Lung (tissue), 11 donors: ENCODE measurements at regions not wholly inside any gene's neighbourhood (a gene's known extent, or its start where the extent isn't known, plus 50 kb on each side); places are given as distances from the start of the nearest gene placed in this dataset.
A peak's percentile ranks its signal among the peaks of the same experiment; 100 is the strongest.

Source experiments
- ATAC-seq: fragments of 200-7000 bp; cut with Tn5 transposase; one replicate; pipeline ENCODE4 v1.9.1; 2020; ENCODE audit warnings: moderate number of reproducible peaks; ENCODE audit not compliant: insufficient read depth, low FRiP score
- DNase-seq, 3 donors: peaks; one replicate each; pipeline ENCODE4 v3.0.0-alpha.2; 2013 to 2017
- H3K27ac ChIP-seq, 2 donors: one replicate each; pipeline ENCODE4 v1.5.1; 2013; ENCODE audit warnings: mild to moderate bottlenecking in 2 of 2, moderate library complexity in 2 of 2, control low read depth in 1 of 2, inconsistent platforms in 1 of 2, low read depth in 1 of 2, low read length in 1 of 2
- H3K27me3 ChIP-seq, 3 donors: one replicate each; pipeline ENCODE4 v1.5.1; 2013; ENCODE audit warnings: low read length in 2 of 3; ENCODE audit not compliant: control insufficient read depth in 3 of 3, insufficient read depth in 3 of 3
- H3K36me3 ChIP-seq, 4 donors: one replicate each; pipeline ENCODE4 v1.5.1; 2013; ENCODE audit warnings: low read length in 4 of 4, mild to moderate bottlenecking in 1 of 4, moderate library complexity in 1 of 4; ENCODE audit not compliant: control insufficient read depth in 4 of 4, insufficient read depth in 4 of 4
- H3K4me1 ChIP-seq, 5 donors: one replicate each; pipeline ENCODE4 v1.5.1; 2013; ENCODE audit warnings: low read length in 5 of 5, mild to moderate bottlenecking in 2 of 5, moderate library complexity in 1 of 5; ENCODE audit not compliant: control insufficient read depth in 5 of 5, insufficient read depth in 5 of 5
- H3K4me3 ChIP-seq: one replicate; pipeline ENCODE4 v1.5.1; 2013; ENCODE audit warnings: mild to moderate bottlenecking, control low read depth, moderate library complexity
- H3K9ac ChIP-seq, 2 donors: one replicate each; pipeline ENCODE4 v1.5.1; 2013; ENCODE audit warnings: low read length in 2 of 2, control low read depth in 1 of 2; ENCODE audit not compliant: insufficient read depth in 1 of 2
- H3K9me3 ChIP-seq, 4 donors: one replicate each; pipeline ENCODE4 v1.5.1; 2013; ENCODE audit warnings: low read length in 3 of 4, mild to moderate bottlenecking in 1 of 4, moderate library complexity in 1 of 4; ENCODE audit not compliant: control insufficient read depth in 4 of 4, insufficient read depth in 3 of 4
- WGBS, 2 donors: extraction: QIAGEN DNeasy Blood & Tissue Kit; methylation state at CpG; one replicate each; pipeline ENCODE4 v1.1.7; 2013; 5-methylcytosine and 5-hydroxymethylcytosine counted together
- TF ChIP-seq, protein P1 (sequence below): IDR thresholded peaks from 2 replicates; pipeline ENCODE4 v1.5.1; 2012; ENCODE audit warnings: mild to moderate bottlenecking; ENCODE audit errors: control extremely low read depth, extremely low read depth
- donor health status: control.
- donor health status: control.
- donor health status: Bipolar disorder and iron deficiency.
- donor health status: healthy.
- donor health status: DM: yes; HTN: yes; CAD: no.

DNA sequence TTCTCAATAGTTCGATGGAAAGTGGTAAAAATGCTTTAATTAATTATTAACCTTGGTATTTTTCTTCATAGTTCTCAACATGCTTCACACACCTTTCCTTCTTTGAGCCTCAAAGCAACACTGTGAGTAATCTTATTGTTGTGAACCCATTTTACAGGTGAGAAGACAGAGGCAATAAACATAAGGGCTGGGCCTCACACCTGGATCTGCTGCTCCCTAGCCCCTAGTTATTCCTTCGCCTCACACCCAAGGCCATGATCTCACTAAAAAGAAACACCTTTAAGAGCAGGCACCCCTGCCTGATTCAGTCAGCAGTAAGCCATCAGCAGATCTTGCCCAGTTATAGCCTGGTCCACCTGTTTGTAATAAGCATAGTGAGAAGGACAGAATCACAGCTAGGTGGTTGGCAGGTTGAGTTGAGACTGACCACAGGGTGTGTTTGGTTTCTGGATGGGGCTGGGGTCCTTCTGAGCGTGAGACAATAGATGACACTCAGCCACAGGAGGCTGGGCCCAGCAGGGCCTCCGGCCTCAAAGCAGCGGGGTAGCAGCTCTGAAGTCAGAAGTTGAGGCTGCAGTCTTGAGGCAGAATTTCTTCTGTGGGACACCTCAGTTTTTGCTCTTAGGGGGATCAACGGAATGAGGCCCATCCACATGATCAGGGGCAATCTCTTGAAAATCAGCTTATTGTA lies 203.9 kb downstream of the RHOU start:
- DNase-seq = no peak
- Histone ChIP-seq H3K9ac (no peak overlapping the region), H3K27me3 (no peaks in the 10 kb centered on the region), H3K4me3 (no peak overlapping the region), H3K36me3 (no peaks in the 10 kb centered on the region), H3K4me1 (peaks cover 0 to 33% (median 19%) of the 10 kb centered on the region in 5 donors), H3K9me3 (no peaks in the 10 kb centered on the region), H3K27ac (no peak overlapping the region)
- no peak for ATAC-seq
- TF ChIP-seq, protein P1, sequence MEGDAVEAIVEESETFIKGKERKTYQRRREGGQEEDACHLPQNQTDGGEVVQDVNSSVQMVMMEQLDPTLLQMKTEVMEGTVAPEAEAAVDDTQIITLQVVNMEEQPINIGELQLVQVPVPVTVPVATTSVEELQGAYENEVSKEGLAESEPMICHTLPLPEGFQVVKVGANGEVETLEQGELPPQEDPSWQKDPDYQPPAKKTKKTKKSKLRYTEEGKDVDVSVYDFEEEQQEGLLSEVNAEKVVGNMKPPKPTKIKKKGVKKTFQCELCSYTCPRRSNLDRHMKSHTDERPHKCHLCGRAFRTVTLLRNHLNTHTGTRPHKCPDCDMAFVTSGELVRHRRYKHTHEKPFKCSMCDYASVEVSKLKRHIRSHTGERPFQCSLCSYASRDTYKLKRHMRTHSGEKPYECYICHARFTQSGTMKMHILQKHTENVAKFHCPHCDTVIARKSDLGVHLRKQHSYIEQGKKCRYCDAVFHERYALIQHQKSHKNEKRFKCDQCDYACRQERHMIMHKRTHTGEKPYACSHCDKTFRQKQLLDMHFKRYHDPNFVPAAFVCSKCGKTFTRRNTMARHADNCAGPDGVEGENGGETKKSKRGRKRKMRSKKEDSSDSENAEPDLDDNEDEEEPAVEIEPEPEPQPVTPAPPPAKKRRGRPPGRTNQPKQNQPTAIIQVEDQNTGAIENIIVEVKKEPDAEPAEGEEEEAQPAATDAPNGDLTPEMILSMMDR = no peak
- 91 to 92% methylated on average over 6 of the region's 6 CpGs for WGBS, 2 donors

DNA sequence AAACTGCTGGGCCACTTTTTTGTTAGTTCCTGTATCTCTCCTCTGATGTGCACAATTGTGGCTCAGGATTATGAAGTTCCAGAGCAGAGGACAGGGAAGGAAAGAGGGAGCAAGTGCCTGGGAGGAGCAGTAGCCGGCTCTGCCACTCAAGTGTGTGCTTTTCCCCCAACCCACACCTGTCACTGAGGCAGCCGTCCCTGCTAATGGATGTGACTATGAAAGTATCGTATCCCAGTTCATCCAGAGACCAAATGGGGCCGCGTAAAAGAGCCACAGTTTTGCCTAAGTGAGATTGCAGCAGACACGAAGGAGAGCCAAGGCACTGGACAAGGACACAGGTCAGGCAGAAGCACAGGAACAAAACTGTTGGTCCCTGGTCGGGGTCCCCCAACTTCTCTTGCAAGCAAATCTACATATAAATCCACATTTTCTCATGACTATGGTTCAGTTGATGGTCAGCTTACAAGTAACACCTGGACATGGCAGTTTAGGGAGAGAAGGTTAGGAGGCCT lies 204.7 kb downstream of the RHOU start:
- 94 to 96% methylated on average over 7 of the region's 7 CpGs for WGBS, 2 donors
- Histone ChIP-seq H3K27ac (no peak overlapping the region), H3K4me1 (peaks cover 0 to 37% (median 19%) of the 10 kb centered on the region in 5 donors), H3K9ac (no peak overlapping the region), H3K27me3 (no peaks in the 10 kb centered on the region), H3K9me3 (no peaks in the 10 kb centered on the region), H3K36me3 (no peaks in the 10 kb centered on the region), H3K4me3 (no peak overlapping the region)
- ATAC-seq (no peak), DNase-seq (no peak)
- TF ChIP-seq, protein P1 = no peak

DNA sequence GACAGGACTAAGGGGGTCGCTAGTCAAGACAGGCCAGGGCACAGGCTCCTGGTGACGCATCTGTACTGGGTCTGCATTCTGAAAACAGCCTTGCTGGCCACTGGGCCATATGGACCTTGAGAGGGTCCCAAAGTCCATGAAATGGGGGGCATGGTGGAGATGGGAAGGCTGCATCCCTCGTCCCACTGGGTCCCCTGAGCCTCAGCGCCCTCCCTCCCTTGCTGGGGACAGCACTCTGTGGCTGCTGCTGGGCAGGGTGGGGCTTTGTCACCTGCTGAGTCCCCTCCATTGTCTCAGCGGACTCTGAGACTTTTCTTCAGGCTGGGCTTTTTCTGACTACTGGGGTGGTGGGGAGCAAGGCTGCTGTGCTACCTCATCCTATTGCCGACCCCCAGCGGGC lies 205.2 kb downstream of the RHOU start:
- TF ChIP-seq, protein P1 = no peak
- H3K4me1 ChIP-seq = peaks cover 0 to 38% (median 21%) of the 10 kb centered on the region in 5 donors
- H3K9me3 ChIP-seq = no peaks in the 10 kb centered on the region
- no peak overlapping the region for H3K9ac ChIP-seq
- DNase-seq (no peak), ATAC-seq (no peak)
- WGBS, 2 donors = 91 to 96% methylated on average over 7 of the region's 7 CpGs
- no peaks in the 10 kb centered on the region for H3K27me3 ChIP-seq
- no peak overlapping the region for H3K4me3 ChIP-seq
- peak overlapping the region in 1 of 2 donors; percentile 24 for H3K27ac ChIP-seq
- H3K36me3 ChIP-seq = no peaks in the 10 kb centered on the region
